Natural killer cell (primary cell): ENCODE measurements at regions not wholly inside any gene's neighbourhood (a gene's known extent, or its start where the extent isn't known, plus 50 kb on each side); places are given as distances from the start of the nearest gene placed in this dataset.

Experiments
- ATAC-seq, 3 donors: fragments of 150-1000 bp in 2 of 3; fragments of 200-7000 bp in 1 of 3; cut with Tn5 transposase; 1 replicate in 1 of 3; 2 replicates in 2 of 3; pipeline ENCODE4 v1.10.0; 2021; ENCODE audit warnings: mild to moderate bottlenecking in 2 of 3, moderate library complexity in 2 of 3
- DNase-seq, 2 donors: peaks; one replicate each; pipeline versions ENCODE4 v3.0.0 to v3.0.0-alpha.2; 2013 to 2021; ENCODE audit warnings: mixed read lengths in 1 of 2
- H3K27ac ChIP-seq: one replicate; pipeline ENCODE4 v1.5.1; 2013; ENCODE audit warnings: mild to moderate bottlenecking, low read length
- H3K27me3 ChIP-seq: one replicate; pipeline ENCODE4 v1.6.1; 2013; ENCODE audit warnings: low read length; ENCODE audit not compliant: control insufficient read depth, insufficient read depth
- H3K36me3 ChIP-seq: one replicate; pipeline ENCODE4 v1.6.1; 2013; ENCODE audit warnings: low read length; ENCODE audit not compliant: control insufficient read depth, insufficient read depth
- H3K4me1 ChIP-seq: one replicate; pipeline ENCODE4 v1.6.1; 2013; ENCODE audit warnings: low read length; ENCODE audit not compliant: control insufficient read depth, insufficient read depth
- H3K4me3 ChIP-seq: one replicate; pipeline ENCODE4 v1.5.1; 2013; ENCODE audit warnings: low read length
- H3K9me3 ChIP-seq: one replicate; pipeline ENCODE4 v1.6.1; 2013; ENCODE audit warnings: low read length; ENCODE audit not compliant: control insufficient read depth, insufficient read depth
- H3K27ac Mint-ChIP-seq, 2 donors: one replicate each; pipeline ENCODE4 v1.8.0; 2022; ENCODE audit warnings: mild to moderate bottlenecking in 2 of 2, mixed read lengths in 2 of 2, moderate library complexity in 1 of 2
- H3K27me3 Mint-ChIP-seq, 2 donors: one replicate each; pipeline ENCODE4 v1.8.0; 2022; ENCODE audit warnings: low read depth in 2 of 2, mixed read lengths in 2 of 2
- H3K36me3 Mint-ChIP-seq: one replicate; pipeline ENCODE4 v1.8.0; 2022; ENCODE audit warnings: mixed read lengths
- H3K4me1 Mint-ChIP-seq, 2 donors: one replicate each; pipeline ENCODE4 v1.8.0; 2022; ENCODE audit warnings: mixed read lengths in 2 of 2
- H3K4me3 Mint-ChIP-seq: one replicate; pipeline ENCODE4 v1.8.0; 2022; ENCODE audit warnings: mild to moderate bottlenecking, moderate library complexity, mixed read lengths
- H3K9me3 Mint-ChIP-seq, 2 donors: one replicate each; pipeline ENCODE4 v1.8.0; 2022; ENCODE audit warnings: mixed read lengths in 2 of 2
- CTCF ChIP-seq: fragments of 200-600 bp; IDR thresholded peaks from one replicate; pipeline ENCODE4 v1.8.0; 2022; ENCODE audit warnings: antibody characterized with exemption
- WGBS: methylation state at CpG from one replicate; pipeline ENCODE4 v1.1.7; 2013; ENCODE audit warnings: missing lambda C conversion rate; ENCODE audit not compliant: insufficient coverage; 5-methylcytosine and 5-hydroxymethylcytosine counted together
- intact Hi-C: fragments of 100-400 bp; cut with micrococcal nuclease; formaldehyde crosslinking; loops from one replicate; pipeline ENCODE4 v1.14.2; 2022

GRCh38 chr1:79323239-79324025, 316.9 kb upstream of the ADGRL4 start:
- peaks cover 12 to 31% of the 10 kb centered on the region in 2 donors for H3K9me3 Mint-ChIP-seq
- Histone ChIP-seq H3K36me3 (no peaks in the 10 kb centered on the region), H3K4me3 (no peak overlapping the region), H3K9me3 (peaks cover 4% of the 10 kb centered on the region), H3K4me1 (no peaks in the 10 kb centered on the region), H3K27ac (no peak overlapping the region), H3K27me3 (no peaks in the 10 kb centered on the region)
- peaks cover 5% of the 10 kb centered on the region for H3K36me3 Mint-ChIP-seq
- ATAC-seq (no peak), DNase-seq (no peak)
- H3K4me1 Mint-ChIP-seq = no peaks in the 10 kb centered on the region
- intact Hi-C loops = no loop called here
- no peak for TF ChIP-seq CTCF
- H3K27me3 Mint-ChIP-seq = no peaks in the 10 kb centered on the region
- WGBS = 80% methylated on average over 1 of the region's 1 CpG
- no peak overlapping the region for H3K27ac Mint-ChIP-seq
- H3K4me3 Mint-ChIP-seq = no peak overlapping the region

- no peak overlapping the region for H3K4me3 ChIP-seq
- Mint-ChIP-seq H3K9me3 (peaks cover 12 to 29% of the 10 kb centered on the region in 2 donors), H3K4me1 (no peaks in the 10 kb centered on the region)
These were observed 316.0 kb upstream of the ADGRL4 start for GRCh38 chr1:79322511-79323027.

GRCh38 chr1:79312438-79312837, 305.9 kb upstream of the ADGRL4 start:
- intact Hi-C loops = no loop called here
- no peak overlapping the region for H3K27ac ChIP-seq
- ATAC-seq = no peak

More at GRCh38 chr1:79322511-79323027, 316.0 kb upstream of the ADGRL4 start:
- no peak for TF ChIP-seq CTCF
- Mint-ChIP-seq H3K36me3 (peaks cover 5% of the 10 kb centered on the region), H3K4me3 (no peak overlapping the region), H3K27ac (no peak overlapping the region), H3K27me3 (no peaks in the 10 kb centered on the region)
- ATAC-seq = no peak
- intact Hi-C loops = no loop called here
- WGBS = 88% methylated on average over 3 of the region's 5 CpGs
- Histone ChIP-seq H3K27me3 (no peaks in the 10 kb centered on the region), H3K4me1 (no peaks in the 10 kb centered on the region), H3K9me3 (peaks cover 4% of the 10 kb centered on the region), H3K27ac (no peak overlapping the region), H3K36me3 (no peaks in the 10 kb centered on the region)
- DNase-seq = no peak

More at GRCh38 chr1:79312438-79312837, 305.9 kb upstream of the ADGRL4 start:
- H3K4me3 Mint-ChIP-seq = no peak overlapping the region
- no peak for TF ChIP-seq CTCF
- no peak for DNase-seq
- H3K4me1 ChIP-seq = no peaks in the 10 kb centered on the region
- no peaks in the 10 kb centered on the region for H3K9me3 ChIP-seq
- no peaks in the 10 kb centered on the region for H3K27me3 ChIP-seq
- no peak overlapping the region for H3K4me3 ChIP-seq
- no peaks in the 10 kb centered on the region for H3K4me1 Mint-ChIP-seq
- no peaks in the 10 kb centered on the region for H3K27me3 Mint-ChIP-seq
- H3K36me3 Mint-ChIP-seq = no peaks in the 10 kb centered on the region
- no peaks in the 10 kb centered on the region for H3K36me3 ChIP-seq
- peaks cover 4 to 6% of the 10 kb centered on the region in 2 donors for H3K9me3 Mint-ChIP-seq
- H3K27ac Mint-ChIP-seq = no peak overlapping the region
